GM18498 (cell line): ENCODE measurements at regions not wholly inside any gene's neighbourhood (a gene's known extent, or its start where the extent isn't known, plus 50 kb on each side); places are given as distances from the start of the nearest gene placed in this dataset.
"Not testable (repeated sequence)": the region's sequence is repeated elsewhere in the genome, so short reads cannot be mapped to it uniquely, and the experiment has no call there.

Experiments
- ATAC-seq: cut with Tn5 transposase; IDR thresholded peaks from one replicate; pipeline ENCODE4 v1.9.1; 2021; ENCODE audit warnings: mild to moderate bottlenecking, moderate library complexity; ENCODE audit not compliant: unreplicated experiment

- not testable (repeated sequence) for ATAC-seq
Measured at GRCh38 chr9:42656789-42657188, 473.3 kb downstream of the SPATA31A6 start.

GRCh38 chr9:42657496-42657895 is 474.0 kb downstream of the SPATA31A6 start:
- ATAC-seq = not testable (repeated sequence)

GRCh38 chr9:42697146-42697545 is 513.7 kb downstream of the SPATA31A6 start:
- not testable (repeated sequence) for ATAC-seq

- ATAC-seq = not testable (repeated sequence)
Measured at GRCh38 chr9:42702890-42703289, 519.4 kb downstream of the SPATA31A6 start.

GRCh38 chr9:42724841-42725835 is 541.7 kb downstream of the SPATA31A6 start:
- not testable (repeated sequence) for ATAC-seq

GRCh38 chr9:42743030-42743814 is 559.8 kb downstream of the SPATA31A6 start:
- ATAC-seq = peak; percentile 63

- not testable (repeated sequence) for ATAC-seq
Measured at GRCh38 chr9:42757251-42757650, 573.8 kb downstream of the SPATA31A6 start.

- ATAC-seq = not testable (repeated sequence)
Measured at GRCh38 chr9:42759320-42759719, 575.9 kb downstream of the SPATA31A6 start.

- ATAC-seq = not testable (repeated sequence)
Measured at GRCh38 chr9:42782201-42782600, 598.7 kb downstream of the SPATA31A6 start.

- ATAC-seq = not testable (repeated sequence)
Measured at GRCh38 chr9:42792725-42793124, 609.3 kb downstream of the SPATA31A6 start.

- ATAC-seq = peak; percentile 78
Measured at GRCh38 chr9:42798571-42798970, 615.1 kb downstream of the SPATA31A6 start.

- ATAC-seq = not testable (repeated sequence)
Measured at GRCh38 chr9:42802716-42803115, 619.3 kb downstream of the SPATA31A6 start.

- ATAC-seq = not testable (repeated sequence)
Measured at GRCh38 chr9:42806674-42807073, 623.2 kb downstream of the SPATA31A6 start.

- ATAC-seq = not testable (repeated sequence)
Measured at GRCh38 chr9:42821468-42821867, 638.0 kb downstream of the SPATA31A6 start.

GRCh38 chr9:42848156-42848555 is 664.7 kb downstream of the SPATA31A6 start:
- ATAC-seq = not testable (repeated sequence)

GRCh38 chr9:42850896-42851693 is 667.6 kb downstream of the SPATA31A6 start:
- ATAC-seq = not testable (repeated sequence)

GRCh38 chr9:42851701-42852100 is 668.2 kb downstream of the SPATA31A6 start:
- ATAC-seq = not testable (repeated sequence)

- ATAC-seq = not testable (repeated sequence)
Measured at GRCh38 chr9:42852133-42852930, 668.9 kb downstream of the SPATA31A6 start.

GRCh38 chr9:42860133-42860532 is 676.7 kb downstream of the SPATA31A6 start:
- not testable (repeated sequence) for ATAC-seq

GRCh38 chr9:42862465-42862864 is 679.0 kb downstream of the SPATA31A6 start:
- ATAC-seq = not testable (repeated sequence)
